ENCODE measurements at regions not wholly inside any gene's neighbourhood (a gene's known extent, or its start where the extent isn't known, plus 50 kb on each side); places are given as distances from the start of the nearest gene placed in this dataset.

GRCh38 chr16:9169094-9169493, 77.7 kb downstream of the HAPSTR1 start:
- no peak for ATAC-seq
- TF ChIP-seq PPARA (CRISPR knock-in tag; IDR thresholded peaks at IDR 0.05; ENCODE audit: borderline replicate concordance), result no peak
- TF ChIP-seq SNAI2 (CRISPR knock-in tag; IDR thresholded peaks at IDR 0.05), result no peak
- TF ChIP-seq RARB (CRISPR knock-in tag; IDR thresholded peaks at IDR 0.05), result no peak
- no peak for TF ChIP-seq GLIS3 (CRISPR knock-in tag; IDR thresholded peaks at IDR 0.05)
- TF ChIP-seq ZFP3 (CRISPR knock-in tag; IDR thresholded peaks at IDR 0.05), result no peak
- no peak for TF ChIP-seq ARNTL (CRISPR knock-in tag; IDR thresholded peaks at IDR 0.05; ENCODE audit: borderline replicate concordance, low read depth)
- no peak for TF ChIP-seq BACH2 (CRISPR knock-in tag; IDR thresholded peaks at IDR 0.05; ENCODE audit: borderline replicate concordance)
- no peak for TF ChIP-seq CSRNP3 (CRISPR knock-in tag; IDR thresholded peaks at IDR 0.05)
- TF ChIP-seq, protein P1, sequence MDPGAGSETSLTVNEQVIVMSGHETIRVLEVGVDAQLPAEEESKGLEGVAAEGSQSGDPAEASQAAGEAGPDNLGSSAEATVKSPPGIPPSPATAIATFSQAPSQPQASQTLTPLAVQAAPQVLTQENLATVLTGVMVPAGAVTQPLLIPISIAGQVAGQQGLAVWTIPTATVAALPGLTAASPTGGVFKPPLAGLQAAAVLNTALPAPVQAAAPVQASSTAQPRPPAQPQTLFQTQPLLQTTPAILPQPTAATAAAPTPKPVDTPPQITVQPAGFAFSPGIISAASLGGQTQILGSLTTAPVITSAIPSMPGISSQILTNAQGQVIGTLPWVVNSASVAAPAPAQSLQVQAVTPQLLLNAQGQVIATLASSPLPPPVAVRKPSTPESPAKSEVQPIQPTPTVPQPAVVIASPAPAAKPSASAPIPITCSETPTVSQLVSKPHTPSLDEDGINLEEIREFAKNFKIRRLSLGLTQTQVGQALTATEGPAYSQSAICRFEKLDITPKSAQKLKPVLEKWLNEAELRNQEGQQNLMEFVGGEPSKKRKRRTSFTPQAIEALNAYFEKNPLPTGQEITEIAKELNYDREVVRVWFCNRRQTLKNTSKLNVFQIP (CRISPR knock-in tag; IDR thresholded peaks at IDR 0.05; ENCODE audit: borderline replicate concordance, low read depth), result no peak
- no peak for TF ChIP-seq ZNF8 (CRISPR knock-in tag; IDR thresholded peaks at IDR 0.05)
- no peak for TF ChIP-seq PATZ1 (CRISPR knock-in tag; IDR thresholded peaks at IDR 0.05; ENCODE audit: borderline replicate concordance)
- no peak for TF ChIP-seq TCF4 (CRISPR knock-in tag; IDR thresholded peaks at IDR 0.05; ENCODE audit: borderline replicate concordance)
- no peak for TF ChIP-seq TOX (CRISPR knock-in tag; IDR thresholded peaks at IDR 0.05; ENCODE audit: borderline replicate concordance)
- no peak for TF ChIP-seq ZC3H10 (CRISPR knock-in tag; IDR thresholded peaks at IDR 0.05)
- TF ChIP-seq TSHZ2 (CRISPR knock-in tag; IDR thresholded peaks at IDR 0.05), result no peak
- TF ChIP-seq OSR1 (CRISPR knock-in tag; IDR thresholded peaks at IDR 0.05), result no peak
- TF ChIP-seq ZNF565 (CRISPR knock-in tag; conservative IDR thresholded peaks at IDR 0.05; ENCODE audit: low read depth), result no peak
- no peak for TF ChIP-seq ESRRG (CRISPR knock-in tag; IDR thresholded peaks at IDR 0.05)
- TF ChIP-seq, protein P2, sequence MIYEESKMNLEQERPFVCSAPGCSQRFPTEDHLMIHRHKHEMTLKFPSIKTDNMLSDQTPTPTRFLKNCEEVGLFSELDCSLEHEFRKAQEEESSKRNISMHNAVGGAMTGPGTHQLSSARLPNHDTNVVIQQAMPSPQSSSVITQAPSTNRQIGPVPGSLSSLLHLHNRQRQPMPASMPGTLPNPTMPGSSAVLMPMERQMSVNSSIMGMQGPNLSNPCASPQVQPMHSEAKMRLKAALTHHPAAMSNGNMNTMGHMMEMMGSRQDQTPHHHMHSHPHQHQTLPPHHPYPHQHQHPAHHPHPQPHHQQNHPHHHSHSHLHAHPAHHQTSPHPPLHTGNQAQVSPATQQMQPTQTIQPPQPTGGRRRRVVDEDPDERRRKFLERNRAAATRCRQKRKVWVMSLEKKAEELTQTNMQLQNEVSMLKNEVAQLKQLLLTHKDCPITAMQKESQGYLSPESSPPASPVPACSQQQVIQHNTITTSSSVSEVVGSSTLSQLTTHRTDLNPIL (CRISPR knock-in tag; IDR thresholded peaks at IDR 0.05; ENCODE audit: low read depth), result no peak
- TF ChIP-seq ISL1 (CRISPR knock-in tag; IDR thresholded peaks at IDR 0.05), result no peak

DNA sequence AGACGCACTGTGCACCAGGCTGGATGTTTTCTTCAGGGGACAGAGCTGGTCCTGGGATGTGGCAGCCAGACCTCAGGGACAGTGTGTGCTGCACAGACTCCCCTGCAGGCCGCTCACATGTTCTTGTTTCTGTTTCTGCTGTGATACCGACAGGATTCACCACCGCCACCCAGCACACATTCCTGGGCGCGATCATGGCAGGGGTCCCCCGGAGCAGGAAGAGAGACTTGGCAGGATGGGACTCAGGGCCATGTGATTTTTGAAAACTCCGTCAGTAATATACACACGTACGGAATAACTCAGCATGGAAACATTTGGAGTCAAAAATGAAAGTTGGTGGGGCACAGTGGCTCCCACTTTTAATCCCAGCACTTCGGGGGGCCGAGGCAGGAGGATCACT, 79.0 kb downstream of the HAPSTR1 start:
- ATAC-seq, result no peak
- TF ChIP-seq GLIS3 (CRISPR knock-in tag; IDR thresholded peaks at IDR 0.05) (no peak), ESRRG (CRISPR knock-in tag; IDR thresholded peaks at IDR 0.05) (no peak), ARNTL (CRISPR knock-in tag; IDR thresholded peaks at IDR 0.05; ENCODE audit: borderline replicate concordance, low read depth) (no peak), TSHZ2 (CRISPR knock-in tag; IDR thresholded peaks at IDR 0.05) (no peak), ZNF8 (CRISPR knock-in tag; IDR thresholded peaks at IDR 0.05) (no peak), PATZ1 (CRISPR knock-in tag; IDR thresholded peaks at IDR 0.05; ENCODE audit: borderline replicate concordance) (no peak), ZFP30 (CRISPR knock-in tag; IDR thresholded peaks at IDR 0.05) (no peak), OSR1 (CRISPR knock-in tag; IDR thresholded peaks at IDR 0.05) (no peak), ZNF565 (CRISPR knock-in tag; conservative IDR thresholded peaks at IDR 0.05; ENCODE audit: low read depth) (no peak), ZC3H10 (CRISPR knock-in tag; IDR thresholded peaks at IDR 0.05) (no peak), ZFP3 (CRISPR knock-in tag; IDR thresholded peaks at IDR 0.05) (no peak), TOX (CRISPR knock-in tag; IDR thresholded peaks at IDR 0.05; ENCODE audit: borderline replicate concordance) (no peak)
- TF ChIP-seq, protein P1 (CRISPR knock-in tag; IDR thresholded peaks at IDR 0.05; ENCODE audit: borderline replicate concordance, low read depth), result no peak
- TF ChIP-seq, protein P2 (CRISPR knock-in tag; IDR thresholded peaks at IDR 0.05; ENCODE audit: low read depth), result no peak

All from SK-N-SH treated with all-trans-retinoic acid at 6 μM for 48 hours (cell line).